ENCODE measurements at regions not wholly inside any gene's neighbourhood (a gene's known extent, or its start where the extent isn't known, plus 50 kb on each side); places are given as distances from the start of the nearest gene placed in this dataset.

DNA sequence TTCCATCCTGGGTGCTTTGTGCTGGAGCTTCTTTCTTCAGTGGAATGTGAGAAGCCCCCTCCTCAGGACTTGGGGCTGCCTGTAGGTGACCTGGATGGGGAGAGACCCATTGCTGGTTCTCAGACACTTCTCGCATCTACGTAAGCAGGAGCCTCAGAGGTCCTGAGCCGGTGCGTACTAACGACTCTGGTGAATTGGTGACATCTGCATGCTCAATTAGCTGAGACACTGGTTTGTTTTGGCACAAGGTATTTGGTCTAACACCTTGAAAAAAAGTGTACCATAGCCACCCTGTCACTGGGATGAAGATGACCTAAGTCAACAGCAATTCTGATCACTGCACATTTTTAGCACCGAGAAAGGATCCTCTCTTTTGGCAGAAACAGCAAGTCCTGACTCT is 57.7 kb downstream of the LRRC30 start:
- DNase-seq (ENCODE audit: low spot score) = no peak

DNA sequence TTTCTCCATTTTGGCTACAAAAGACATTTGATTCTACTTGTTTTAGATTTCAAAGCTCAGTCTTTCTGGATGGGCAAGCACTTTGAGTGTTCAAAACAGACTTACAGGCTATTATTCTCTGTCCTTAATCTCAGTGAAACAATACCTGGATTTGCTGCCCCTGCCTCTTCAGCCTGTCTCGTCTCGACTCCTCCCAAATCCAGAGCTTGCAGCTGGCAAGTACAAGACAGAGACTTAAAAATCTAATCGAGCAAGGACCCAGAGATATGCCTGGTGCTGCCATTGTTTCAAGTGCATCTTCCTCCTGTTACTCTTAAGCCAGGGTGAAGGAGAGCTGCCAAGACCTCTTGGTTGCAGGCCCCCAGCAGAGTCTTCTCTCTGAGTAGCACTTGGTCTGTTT is 59.2 kb downstream of the LRRC30 start:
- DNase-seq (ENCODE audit: low spot score) = no peak

DNA sequence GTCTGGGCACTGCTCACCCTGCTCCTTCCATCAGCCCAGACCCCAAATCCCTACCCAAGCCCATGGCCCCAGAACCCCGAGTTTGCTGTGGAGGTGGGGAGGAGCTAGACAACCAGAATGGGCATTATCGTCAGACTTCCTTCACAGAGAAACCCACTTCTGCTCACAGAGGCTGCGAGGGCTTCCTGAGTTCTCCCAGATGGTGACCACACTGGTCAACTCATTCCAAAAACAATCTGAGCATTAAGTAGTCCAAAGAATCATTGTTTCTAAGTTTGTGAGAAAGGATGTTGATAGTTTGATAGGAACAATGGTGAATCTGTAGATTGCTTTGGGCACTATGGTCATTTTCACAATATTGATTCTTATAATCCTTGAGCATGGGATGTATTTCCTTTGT is 60.2 kb downstream of the LRRC30 start:
- DNase-seq (ENCODE audit: low spot score) = no peak

DNA sequence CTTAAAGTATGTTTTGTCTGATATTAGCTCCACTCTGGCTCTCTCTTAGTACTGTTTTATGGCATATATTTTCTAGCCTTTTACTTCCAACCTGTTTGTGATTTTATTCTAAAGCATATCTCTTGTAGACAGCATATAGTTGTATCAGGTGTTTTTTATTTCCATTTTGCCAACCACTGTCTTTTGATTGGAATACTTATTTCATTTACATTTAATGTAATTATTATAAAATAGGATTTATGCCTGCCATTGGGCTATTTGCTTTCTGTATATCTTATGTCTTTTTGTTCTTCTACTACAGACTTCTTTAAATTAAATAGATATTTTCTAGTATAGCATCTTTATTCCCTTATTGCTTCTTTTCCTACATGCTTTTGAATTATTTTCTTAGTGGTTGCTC is 67.3 kb downstream of the LRRC30 start:
- no peak for DNase-seq (ENCODE audit: low spot score)

DNA sequence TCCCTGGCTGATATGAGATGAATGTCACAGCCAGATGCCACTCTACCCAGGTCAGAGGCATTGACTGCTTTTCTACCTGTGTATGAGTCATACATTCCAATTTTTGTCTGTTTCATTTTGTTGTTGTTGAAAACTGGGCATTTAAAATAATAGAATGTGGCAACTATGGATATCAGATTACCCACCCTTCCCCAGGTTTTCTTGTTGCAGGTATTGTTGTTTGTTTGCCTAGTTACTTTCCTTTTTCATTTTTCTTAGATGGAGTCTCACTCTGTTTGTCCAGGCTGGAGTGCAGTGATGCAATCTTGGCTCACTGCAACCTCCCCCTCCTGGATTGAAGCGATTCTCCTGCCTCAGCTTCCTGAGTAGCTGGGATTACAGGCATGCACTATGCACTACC is 70.2 kb downstream of the LRRC30 start:
- no peak for DNase-seq (ENCODE audit: low spot score)

DNA sequence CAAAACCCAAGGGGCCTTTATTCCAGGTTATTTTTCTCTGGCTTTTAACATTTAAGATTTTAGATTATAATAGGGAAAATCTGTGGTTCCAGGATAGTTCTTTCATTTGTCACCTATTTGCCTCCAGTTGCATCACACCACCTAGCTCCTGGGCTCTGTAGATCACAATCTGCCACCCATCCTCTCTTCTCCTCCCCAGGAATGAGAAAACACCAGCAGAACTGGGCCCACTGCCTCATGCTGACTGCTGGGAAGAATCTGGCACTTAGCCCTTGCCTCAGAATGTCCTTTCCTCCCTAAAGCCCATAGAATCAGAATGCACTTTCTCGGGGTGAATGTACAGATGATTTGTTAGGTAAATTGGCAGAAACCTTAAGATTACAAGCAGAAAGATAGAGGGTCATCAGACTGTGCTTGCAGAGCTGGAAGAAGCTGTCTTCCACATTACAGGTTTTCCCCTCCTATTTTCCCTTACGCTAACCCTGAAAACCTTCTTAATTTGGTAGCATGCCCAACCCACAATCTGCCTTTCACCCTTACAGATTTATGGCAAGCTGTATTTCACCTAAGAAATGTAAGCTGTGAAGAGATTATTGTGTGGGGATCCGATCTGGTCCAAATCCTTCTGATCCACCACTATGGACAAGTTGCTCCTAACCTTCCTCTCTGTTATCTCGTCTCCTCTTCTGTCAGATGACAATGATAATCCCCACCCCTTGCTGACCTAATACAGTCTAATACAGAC is 72.6 kb downstream of the LRRC30 start:
- DNase-seq (ENCODE audit: low spot score) = no peak

DNA sequence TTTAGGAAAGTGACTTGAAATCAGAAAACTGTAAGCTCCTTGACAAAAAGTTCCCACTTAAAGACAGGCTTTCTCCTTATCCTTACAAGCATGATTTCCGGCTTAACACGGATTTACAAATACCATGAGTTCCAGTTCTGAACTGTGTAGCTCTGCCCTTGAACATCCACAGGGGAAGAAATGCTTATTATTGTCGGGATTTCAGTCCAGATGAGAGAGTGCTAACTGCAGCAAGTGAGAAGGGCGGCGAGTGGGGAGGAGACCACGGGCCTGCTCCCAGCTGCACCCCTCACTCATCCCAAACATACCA is 73.1 kb downstream of the LRRC30 start:
- no peak for DNase-seq (ENCODE audit: low spot score)

DNA sequence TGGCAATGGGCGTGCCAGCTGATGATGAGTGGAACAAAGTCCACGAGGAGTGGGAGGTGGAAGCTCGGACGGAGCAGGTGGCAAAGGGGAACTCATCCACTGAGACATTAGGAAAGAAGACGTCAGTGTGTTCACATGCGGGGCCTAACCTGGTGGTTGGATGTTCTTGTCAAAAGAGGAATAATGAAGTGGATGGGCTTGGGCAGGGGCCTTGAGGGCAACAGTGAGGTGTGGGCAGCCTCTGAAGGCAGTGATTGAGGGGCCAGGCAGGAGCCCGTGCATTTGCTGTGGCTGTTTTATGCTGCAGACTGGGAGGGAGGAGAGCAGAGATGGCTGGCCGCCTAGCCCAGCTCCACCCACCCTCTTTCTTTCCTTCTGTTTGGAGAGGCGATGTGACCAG is 74.5 kb downstream of the LRRC30 start:
- no peak for DNase-seq (ENCODE audit: low spot score)

DNA sequence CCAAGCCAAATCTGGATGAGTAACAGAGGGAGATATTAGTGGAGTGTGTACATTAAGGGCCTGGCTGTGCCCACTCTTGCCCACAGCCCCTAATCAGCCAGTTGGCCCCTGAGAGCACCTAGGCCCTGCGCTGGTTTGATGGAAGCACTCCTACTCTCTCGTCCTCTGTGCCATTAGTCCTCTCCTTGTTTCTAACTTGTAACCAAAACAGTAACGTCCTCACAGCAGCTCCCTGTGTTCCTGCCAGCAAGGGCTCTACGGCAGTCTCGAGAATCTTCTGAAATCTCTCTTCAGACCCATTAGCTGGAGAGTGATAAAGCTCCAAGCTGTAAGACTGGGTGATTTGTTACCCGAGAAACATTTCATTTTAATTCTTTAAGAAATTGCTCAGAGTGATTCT is 76.1 kb downstream of the LRRC30 start:
- no peak for DNase-seq (ENCODE audit: low spot score)

DNA sequence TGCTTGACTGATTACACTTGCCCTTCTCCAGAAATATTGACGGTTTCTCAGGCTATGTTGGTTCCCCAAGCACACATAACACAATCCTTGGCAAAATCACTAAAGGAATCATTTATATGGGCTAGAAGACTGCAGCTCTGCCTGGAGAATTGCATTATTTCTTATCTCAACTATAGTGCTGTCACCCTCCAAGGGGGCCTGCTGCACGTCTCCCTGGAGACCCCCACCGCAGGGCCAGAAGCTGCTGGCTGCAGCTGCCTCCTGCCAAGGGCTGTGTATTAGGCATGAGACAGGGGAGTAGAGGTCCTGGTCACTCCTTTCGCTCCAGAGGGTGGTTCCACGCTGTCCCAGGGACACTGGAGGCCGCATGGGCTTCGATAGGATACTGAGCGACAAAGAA is 76.6 kb downstream of the LRRC30 start:
- no peak for DNase-seq (ENCODE audit: low spot score)

DNA sequence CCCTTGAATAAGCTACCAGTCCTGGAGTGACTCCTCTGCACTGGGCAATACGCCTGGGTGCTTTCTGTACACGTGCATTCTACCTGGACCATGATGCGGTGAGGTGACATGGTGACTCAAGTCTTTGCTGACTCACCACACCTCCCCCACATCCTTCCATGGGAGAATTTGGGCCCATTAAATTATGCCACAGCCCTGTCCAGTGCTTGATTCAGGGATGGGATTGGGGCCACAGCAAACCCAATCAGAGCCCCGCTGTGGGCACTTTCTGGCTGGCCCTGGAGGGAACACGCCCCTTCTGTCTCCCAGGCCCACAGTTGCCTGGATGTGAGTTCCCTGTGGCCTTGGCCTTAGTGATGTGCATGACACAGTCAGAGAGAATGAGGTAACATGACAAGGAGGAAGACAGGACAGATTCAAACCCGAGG is 86.9 kb downstream of the LRRC30 start:
- no peak for DNase-seq (ENCODE audit: low spot score)

DNA sequence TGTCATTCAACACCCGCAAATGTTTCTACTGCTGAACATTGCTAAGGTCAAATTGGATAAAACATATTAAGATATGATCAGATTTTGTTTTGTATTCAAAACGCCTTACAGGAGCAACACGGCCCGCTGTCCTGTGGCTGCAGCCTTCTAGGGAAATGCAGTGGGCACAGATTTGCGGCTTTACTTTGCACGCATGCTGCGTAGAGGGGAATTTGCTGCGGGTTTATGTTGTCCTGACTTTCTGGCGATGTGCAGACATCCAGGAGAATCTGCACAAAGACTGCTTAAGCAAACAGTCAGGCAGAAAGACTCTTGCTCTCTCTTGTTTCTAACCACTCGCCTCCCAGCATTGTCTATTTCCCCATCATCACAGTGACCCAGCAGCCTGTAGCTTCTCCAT is 88.3 kb downstream of the LRRC30 start:
- no peak for DNase-seq (ENCODE audit: low spot score)

DNA sequence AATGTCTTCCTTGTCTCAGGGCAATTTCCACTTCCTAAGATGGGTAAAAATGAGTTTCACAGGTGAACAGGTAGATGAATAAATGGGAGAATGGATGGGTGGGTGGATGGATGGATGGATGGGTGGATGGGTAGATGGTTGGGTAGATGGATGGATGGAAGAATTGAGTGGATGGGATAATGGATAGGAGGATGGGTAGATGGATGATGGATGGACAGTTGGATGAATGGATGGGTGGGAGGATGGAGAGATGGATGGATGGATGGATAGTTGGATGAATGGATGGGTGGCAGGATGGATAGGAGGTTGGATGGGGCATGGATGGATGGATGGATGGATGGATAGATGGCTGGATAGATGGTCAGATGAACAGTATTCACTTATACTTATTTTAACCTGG is 90.9 kb downstream of the LRRC30 start:
- no peak for DNase-seq (ENCODE audit: low spot score)

DNA sequence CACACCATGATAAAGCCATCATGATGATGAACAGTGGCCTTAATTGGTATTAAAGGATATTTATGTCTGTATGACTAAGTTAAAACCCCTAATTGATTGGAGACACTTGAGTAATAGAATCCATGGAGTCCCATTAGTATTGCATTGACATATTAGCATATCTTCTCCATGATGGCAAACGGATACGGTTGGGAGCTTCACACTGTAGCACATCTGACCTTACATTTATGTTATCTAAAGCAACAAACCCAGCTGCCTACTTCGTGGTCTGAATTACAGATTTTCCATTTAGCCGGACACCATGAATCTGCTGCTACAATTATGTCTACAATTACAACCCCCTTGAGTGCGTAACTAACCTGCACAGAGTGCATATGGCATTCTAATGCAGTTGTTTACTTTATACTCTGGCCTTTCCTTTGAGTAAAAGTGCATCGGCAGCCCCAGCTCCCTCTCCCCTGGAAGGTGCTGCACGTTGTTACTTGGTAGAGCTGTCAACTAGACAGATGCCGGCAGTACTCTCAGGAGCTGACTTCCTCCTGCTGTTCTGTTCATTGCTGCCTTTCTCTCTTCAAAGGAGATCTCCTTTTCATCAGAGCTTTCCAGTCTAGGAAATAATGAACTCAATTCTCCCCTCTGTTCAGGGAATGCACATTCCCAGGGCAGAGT is 92.1 kb downstream of the LRRC30 start:
- DNase-seq (ENCODE audit: low spot score) = no peak

DNA sequence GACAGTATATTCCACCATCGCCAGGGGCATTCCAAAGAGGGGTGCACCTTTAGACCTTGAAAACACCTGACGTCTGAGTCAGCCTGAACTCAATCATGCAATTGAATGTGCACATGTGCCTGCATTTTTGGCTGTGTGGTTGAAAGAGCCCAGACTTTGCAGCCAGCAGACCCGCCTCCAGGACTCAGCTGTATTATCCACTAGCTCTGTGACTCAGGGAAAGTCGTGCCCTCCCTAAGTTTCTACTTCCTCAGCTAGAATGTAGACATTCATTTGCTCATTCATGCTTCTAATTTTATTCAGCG is 94.2 kb downstream of the LRRC30 start:
- no peak for DNase-seq (ENCODE audit: low spot score)

DNA sequence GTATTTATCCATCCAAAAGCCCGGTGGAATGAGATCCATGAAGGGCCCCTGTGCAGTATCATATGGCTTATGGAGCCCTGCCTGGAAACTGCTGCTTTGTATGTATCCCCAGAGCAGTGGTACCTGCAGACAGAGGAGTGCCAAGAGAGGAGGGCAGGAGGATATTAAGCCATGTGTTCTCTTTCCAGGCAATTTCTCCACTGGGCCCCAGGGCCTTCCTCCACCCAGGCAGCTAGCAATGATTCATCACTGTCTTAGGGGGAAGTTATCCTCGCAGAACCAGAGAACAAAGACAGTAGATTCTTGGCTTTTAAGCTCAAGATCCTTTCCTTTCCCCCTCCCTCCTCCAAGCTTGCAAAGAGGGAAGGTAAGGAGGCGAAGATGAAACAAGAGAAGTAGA is 98.1 kb downstream of the LRRC30 start:
- DNase-seq (ENCODE audit: low spot score) = no peak

DNA sequence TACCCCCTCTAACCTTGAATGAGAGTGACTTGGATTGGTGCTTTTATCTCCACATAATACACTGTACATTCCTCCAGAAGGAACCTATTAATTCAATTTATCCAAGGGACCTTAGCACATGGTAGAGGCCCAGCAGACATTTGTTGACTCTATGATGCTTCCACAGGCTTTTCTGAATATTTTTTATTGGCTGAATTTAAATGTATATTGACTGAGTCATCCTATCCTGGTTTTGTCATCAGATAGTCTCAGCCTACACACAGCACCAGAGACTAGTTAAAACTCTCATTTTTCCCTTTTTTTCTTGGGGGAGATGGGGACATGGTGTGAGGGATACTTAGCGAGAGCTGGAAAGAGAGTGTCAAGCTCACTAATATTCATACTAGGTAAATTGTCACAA is 101.6 kb downstream of the LRRC30 start:
- DNase-seq (ENCODE audit: low spot score) = no peak

DNA sequence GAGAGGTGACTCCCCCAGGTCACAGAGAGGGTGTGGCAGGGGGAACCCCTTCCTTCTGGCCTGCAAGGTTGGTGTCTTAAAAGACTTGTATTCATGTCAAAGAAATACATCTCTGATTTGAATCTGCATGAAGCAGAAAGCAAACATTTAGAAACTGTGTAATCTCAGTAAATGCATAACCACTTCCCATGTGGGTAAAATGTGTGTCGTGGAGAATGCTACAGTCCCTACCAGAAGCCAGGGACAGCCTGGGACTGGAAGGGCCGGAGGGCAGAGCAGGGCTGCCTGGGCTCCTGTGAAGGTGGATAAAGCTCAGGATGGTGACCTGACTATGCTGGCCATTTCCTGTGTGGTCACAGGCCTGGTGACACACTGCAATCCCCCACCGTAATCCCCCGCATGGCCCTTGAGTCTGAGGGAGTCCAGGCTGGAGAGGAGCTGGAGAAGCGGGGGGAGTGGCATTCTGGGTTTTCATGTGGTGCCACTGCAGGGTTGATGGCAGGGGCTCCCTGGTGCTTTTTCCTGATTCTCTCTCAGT is 102.2 kb downstream of the LRRC30 start:
- DNase-seq (ENCODE audit: low spot score) = no peak

DNA sequence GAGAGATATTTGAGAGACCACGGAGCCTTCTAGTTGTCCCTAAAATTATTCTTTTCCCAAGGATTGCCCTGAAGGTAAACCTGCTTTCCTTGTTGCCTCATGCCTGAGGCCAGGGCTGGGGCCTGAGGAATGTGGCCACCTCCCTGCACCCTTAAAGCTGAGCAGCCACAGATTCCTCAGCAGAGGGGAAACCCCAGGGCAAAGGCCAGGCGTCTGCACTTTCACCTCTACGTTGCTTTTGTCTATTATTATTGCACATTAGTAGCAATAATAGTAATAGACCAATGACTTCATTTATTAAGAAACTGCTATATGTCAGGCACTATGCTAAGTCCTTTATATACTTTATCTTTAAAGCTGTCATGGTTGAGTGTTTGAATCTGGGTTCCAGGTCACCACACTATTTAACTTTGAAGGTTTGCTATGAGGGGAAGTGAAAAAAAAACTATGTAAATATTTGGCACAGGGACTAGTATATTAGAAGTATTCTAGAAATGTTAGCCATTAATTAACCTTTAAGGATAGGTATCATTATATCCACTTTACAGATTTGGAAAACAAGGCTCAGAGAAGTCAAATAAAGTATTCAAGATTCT is 104.2 kb downstream of the LRRC30 start:
- no peak for DNase-seq (ENCODE audit: low spot score)

DNA sequence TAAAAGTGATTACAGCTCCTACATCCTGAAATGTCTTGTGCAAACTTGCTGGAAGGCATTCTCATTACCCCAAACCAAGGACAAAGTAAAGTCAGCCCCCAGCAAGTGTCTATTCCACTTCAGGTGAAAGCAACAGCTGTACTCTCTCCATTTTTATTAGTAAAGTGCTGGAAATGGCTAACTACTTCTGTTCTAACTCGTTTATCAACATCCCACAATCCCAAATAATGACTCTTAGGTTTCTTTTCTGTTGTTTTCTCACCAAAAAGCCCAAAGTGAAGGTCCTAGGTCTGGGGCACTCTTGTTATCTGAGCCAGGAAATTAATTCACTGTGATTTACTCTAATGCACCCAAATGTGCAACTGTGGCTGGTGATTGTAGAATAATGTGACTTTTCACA is 105.7 kb downstream of the LRRC30 start:
- DNase-seq (ENCODE audit: low spot score) = no peak

DNA sequence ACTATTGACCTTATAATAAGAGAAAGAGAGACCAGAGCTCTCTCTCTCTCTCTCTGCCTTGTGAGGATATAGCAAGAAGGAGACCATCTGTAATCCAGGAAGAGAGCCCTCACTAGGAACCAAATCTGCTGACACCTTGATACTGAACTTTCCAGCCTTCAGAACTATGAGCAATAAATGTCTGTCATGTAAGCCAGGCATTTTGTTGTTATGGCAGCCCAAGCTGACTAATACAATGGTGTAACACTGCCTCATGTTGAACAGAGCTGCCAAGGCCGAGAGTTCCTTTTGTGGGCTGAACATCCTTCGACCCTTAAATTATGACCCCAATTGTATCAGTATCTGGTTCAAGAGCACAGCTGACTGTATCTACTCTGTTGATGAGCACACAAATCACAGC is 108.0 kb downstream of the LRRC30 start:
- no peak for DNase-seq (ENCODE audit: low spot score)

DNA sequence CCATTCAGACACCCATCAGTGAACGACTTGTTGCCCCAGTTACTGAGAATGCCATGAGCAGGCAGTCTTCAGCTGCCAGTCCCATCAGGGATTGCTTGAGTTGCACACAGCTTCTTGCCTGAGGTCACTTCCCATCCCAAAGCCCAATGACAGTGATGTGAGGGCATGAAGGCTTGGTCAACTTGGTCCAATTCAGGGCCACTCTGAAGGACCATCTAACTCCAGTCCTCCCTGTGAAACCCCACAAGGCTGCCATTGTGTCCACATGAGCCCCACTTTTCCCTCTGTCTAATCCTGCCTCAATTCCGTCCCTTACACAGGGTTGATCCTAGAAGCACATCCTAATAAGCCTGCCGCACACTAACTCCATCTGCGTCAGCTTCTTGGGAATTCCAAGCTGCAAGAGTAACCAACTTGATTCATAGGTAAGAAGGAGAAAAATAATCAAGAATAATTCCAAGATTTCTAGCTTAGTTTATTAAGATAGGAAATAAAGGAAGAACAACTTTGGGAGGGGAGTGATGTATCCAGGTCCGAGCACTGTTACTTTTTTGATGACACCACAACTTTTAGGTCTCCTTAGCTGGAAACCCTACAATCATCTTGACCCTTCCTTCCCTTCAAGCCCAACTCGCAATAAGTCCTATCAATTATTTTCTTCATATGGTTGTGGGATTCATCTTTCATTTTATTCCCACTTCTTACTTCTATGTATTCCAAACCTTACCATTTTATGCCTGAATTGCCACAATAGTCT is 110.9 kb downstream of the LRRC30 start:
- no peak for DNase-seq (ENCODE audit: low spot score)

All from mesenteric fat pad (tissue), 1 donor.